ENCODE measurements at regions not wholly inside any gene's neighbourhood (a gene's known extent, or its start where the extent isn't known, plus 50 kb on each side); places are given as distances from the start of the nearest gene placed in this dataset.

DNA sequence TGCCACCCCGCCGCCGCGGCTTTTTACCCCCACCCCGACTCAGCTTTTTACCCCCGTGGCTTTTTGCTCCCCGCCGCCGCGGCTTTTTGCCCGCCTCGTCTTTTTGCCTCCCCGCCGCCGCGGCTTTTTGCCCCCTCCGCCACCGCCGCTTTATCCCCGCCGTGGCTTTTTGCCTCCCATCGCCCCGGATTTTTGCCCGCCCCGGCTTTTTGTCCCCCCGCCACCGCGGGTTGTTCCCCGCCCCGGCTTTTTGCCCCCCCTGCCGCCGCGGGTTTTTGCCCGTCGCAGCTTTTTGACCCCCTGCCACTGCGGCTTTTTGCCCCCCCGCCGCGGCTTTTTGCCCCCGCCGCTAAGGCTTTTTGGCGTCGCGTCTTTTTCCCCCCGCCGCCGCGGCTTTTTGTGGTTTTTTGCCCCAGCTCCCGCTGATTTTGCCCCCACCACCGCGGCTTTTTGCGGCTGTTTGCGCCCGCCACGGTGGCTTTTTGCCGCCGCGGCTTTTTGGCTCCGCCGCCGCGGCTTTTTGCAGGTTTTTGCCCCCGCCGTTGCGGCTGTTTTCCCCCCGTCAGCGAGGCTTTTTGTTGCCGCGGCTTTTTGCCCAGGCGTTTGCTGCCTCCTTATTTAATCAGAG is 597.2 kb downstream of the GOLGA6L6 start:
- 100% methylated on average over 5 of the region's 70 CpGs; no CpG with 5 or more reads in 1 of the 2 experiments for WGBS, 2 experiments (ENCODE audit: extremely low coverage in 1 of 2, insufficient coverage in 1 of 2, insufficient read length in 1 of 2, insufficient replicate concordance in 2 of 2, low coverage in 1 of 2, low lambda C conversion rate in 2 of 2, missing lambda C conversion rate in 1 of 2)

More for the DNA sequence above, 597.2 kb downstream of the GOLGA6L6 start:
- TF ChIP-seq NANOG (IDR thresholded peaks at IDR 0.05; ENCODE audit: insufficient read depth, low read depth, low read length, poor library complexity, severe bottlenecking) (no peak), POU5F1 (IDR thresholded peaks at IDR 0.05; ENCODE audit: low read depth, low read length) (no peak)
- TF ChIP-seq, protein P1, sequence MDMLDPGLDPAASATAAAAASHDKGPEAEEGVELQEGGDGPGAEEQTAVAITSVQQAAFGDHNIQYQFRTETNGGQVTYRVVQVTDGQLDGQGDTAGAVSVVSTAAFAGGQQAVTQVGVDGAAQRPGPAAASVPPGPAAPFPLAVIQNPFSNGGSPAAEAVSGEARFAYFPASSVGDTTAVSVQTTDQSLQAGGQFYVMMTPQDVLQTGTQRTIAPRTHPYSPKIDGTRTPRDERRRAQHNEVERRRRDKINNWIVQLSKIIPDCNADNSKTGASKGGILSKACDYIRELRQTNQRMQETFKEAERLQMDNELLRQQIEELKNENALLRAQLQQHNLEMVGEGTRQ (IDR thresholded peaks at IDR 0.05; ENCODE audit: low read length): no peak
- TF ChIP-seq, protein P2, sequence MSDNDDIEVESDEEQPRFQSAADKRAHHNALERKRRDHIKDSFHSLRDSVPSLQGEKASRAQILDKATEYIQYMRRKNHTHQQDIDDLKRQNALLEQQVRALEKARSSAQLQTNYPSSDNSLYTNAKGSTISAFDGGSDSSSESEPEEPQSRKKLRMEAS (IDR thresholded peaks at IDR 0.05): no peak
- no peak overlapping the region for H3K18ac ChIP-seq (ENCODE audit: extremely low read depth, low read length)
- H4K20me1 ChIP-seq (replicated peaks in 1 of 2; ENCODE audit: control insufficient read depth in 1 of 2, insufficient read depth in 2 of 2, low read length in 2 of 2): no peaks in the 10 kb centered on the region
- no peak overlapping the region for H3K4ac ChIP-seq (replicated peaks; ENCODE audit: insufficient read length, low read depth, low read length)
- ChIA-PET CTCF (ENCODE audit: partially characterized antibody) (no interaction called here), POLR2A (ENCODE audit: partially characterized antibody) (no interaction called here)
- H4K8ac ChIP-seq (ENCODE audit: extremely low read depth, insufficient read depth, low read length): no peak overlapping the region
- no peak overlapping the region for H3K27ac ChIP-seq (ENCODE audit: low read depth, low read length)
- H3K79me1 ChIP-seq (ENCODE audit: low read depth, low read length): no peaks in the 10 kb centered on the region
- no peaks in the 10 kb centered on the region for H3K27me3 ChIP-seq (replicated peaks in 1 of 4; ENCODE audit: control insufficient read depth in 3 of 4, extremely low read depth in 1 of 4, insufficient read depth in 3 of 4, low read length in 3 of 4)
- H2BK15ac ChIP-seq (ENCODE audit: low read length): no peak overlapping the region
- no peak overlapping the region for H3K14ac ChIP-seq (ENCODE audit: insufficient read length)
- no peaks in the 10 kb centered on the region; a peak in 1 of 8 replicates for H3K36me3 ChIP-seq (ENCODE audit: control insufficient read depth in 2 of 4, insufficient read depth in 4 of 4, low read length in 3 of 4)
- no peak overlapping the region for H3K9ac ChIP-seq (replicated peaks in 1 of 4; ENCODE audit: extremely low read depth in 1 of 4, low read depth in 3 of 4, low read length in 3 of 4)
- no peak overlapping the region for H4K5ac ChIP-seq (ENCODE audit: insufficient read length, low read depth, low read length)
- no peak overlapping the region for H2BK20ac ChIP-seq (ENCODE audit: low read length)
- H2BK12ac ChIP-seq (ENCODE audit: low read depth, low read length): no peak overlapping the region
- H3K4me1 ChIP-seq (replicated peaks in 1 of 4; ENCODE audit: control insufficient read depth in 3 of 4, insufficient read depth in 4 of 4, low read length in 3 of 4): no peaks in the 10 kb centered on the region
- H2AK5ac ChIP-seq (ENCODE audit: low read depth, low read length): no peak overlapping the region
- no peak overlapping the region for H2BK120ac ChIP-seq (replicated peaks; ENCODE audit: low read depth, low read length)
- H3K56ac ChIP-seq (replicated peaks; ENCODE audit: insufficient read length, low read depth, low read length): no peak overlapping the region
- H3K4me3 ChIP-seq (ENCODE audit: extremely low read depth in 1 of 4, insufficient read depth in 2 of 4, low read depth in 3 of 4, low read length in 4 of 4): no peak overlapping the region
- H4K91ac ChIP-seq (replicated peaks; ENCODE audit: insufficient read length, low read length): no peak overlapping the region
- no peak for DNase-seq (ENCODE audit: low read depth in 1 of 2, low spot score in 2 of 2)
- no peak for FAIRE-seq
- H2AFZ ChIP-seq (ENCODE audit: low read length): no peak overlapping the region
- H3K23me2 ChIP-seq (ENCODE audit: low read depth, low read length): no peaks in the 10 kb centered on the region
- H3K9me3 ChIP-seq (ENCODE audit: insufficient read depth in 2 of 2, low read depth in 1 of 2, low read length in 1 of 2): peaks cover 13 to 46% of the 10 kb centered on the region in 2 experiments; a peak in 3 of 4 replicates
- H2BK5ac ChIP-seq (ENCODE audit: low read depth, low read length): no peak overlapping the region
- no peak overlapping the region for H3K23ac ChIP-seq (ENCODE audit: insufficient read length)
- no peaks in the 10 kb centered on the region for H3K79me2 ChIP-seq (ENCODE audit: control insufficient read depth in 1 of 2, insufficient read depth in 2 of 2, low read length in 2 of 2)
- no peak overlapping the region for H3K4me2 ChIP-seq (ENCODE audit: insufficient read depth in 1 of 2, low read depth in 2 of 2, low read length in 2 of 2)
